WTC11 (cell line): ENCODE measurements at regions not wholly inside any gene's neighbourhood (a gene's known extent, or its start where the extent isn't known, plus 50 kb on each side); places are given as distances from the start of the nearest gene placed in this dataset.

Experiments
- ATAC-seq: fragments of 200-7000 bp; cut with Tn5 transposase; 2 replicates; pipeline ENCODE4 v1.10.0; 2021; ENCODE audit warnings: mild to moderate bottlenecking, moderate library complexity
- CTCF ChIA-PET: fragments of 300-600 bp; sonication (Branson Sonifier 250); formaldehyde crosslinking; loops from one replicate; lab custom pipeline; 2021; ENCODE audit warnings: antibody characterized with exemption; lab: Charles Lee
- POLR2A ChIA-PET: fragments of 350-600 bp; sonication (Branson Sonifier 250); formaldehyde crosslinking; loops from one replicate; lab custom pipeline; 2021; ENCODE audit warnings: antibody characterized with exemption; lab: Charles Lee
- DNase-seq: peaks from one replicate; pipeline ENCODE4 v3.0.0; 2021; ENCODE audit warnings: low spot score
- H3K27ac Mint-ChIP-seq: 2 replicates; pipeline ENCODE4 v1.8.0; 2021; ENCODE audit warnings: mixed read lengths
- H3K27me3 Mint-ChIP-seq: 2 replicates; pipeline ENCODE4 v1.8.0; 2021; ENCODE audit warnings: low read depth, mild to moderate bottlenecking, moderate library complexity, mixed read lengths
- H3K36me3 Mint-ChIP-seq: 2 replicates; pipeline ENCODE4 v1.8.0; 2021; ENCODE audit warnings: mixed read lengths
- H3K4me1 Mint-ChIP-seq: 2 replicates; pipeline ENCODE4 v1.8.0; 2022; ENCODE audit warnings: mixed read lengths
- H3K4me3 Mint-ChIP-seq: 2 replicates; pipeline ENCODE4 v1.8.0; 2021; ENCODE audit warnings: mild to moderate bottlenecking, moderate library complexity, mixed read lengths
- H3K9me3 Mint-ChIP-seq: 2 replicates; pipeline ENCODE4 v1.8.0; 2021; ENCODE audit warnings: mixed read lengths
- CBFB ChIP-seq: sonication (generic); formaldehyde crosslinking; IDR thresholded peaks from 2 replicates; pipeline ENCODE4 v1.8.1; 2022; ENCODE audit warnings: mild to moderate bottlenecking, low read depth, missing genetic modification reagents
- ESRRA ChIP-seq: sonication (generic); formaldehyde crosslinking; IDR thresholded peaks from 2 replicates; pipeline ENCODE4 v1.8.1; 2022; ENCODE audit warnings: mild to moderate bottlenecking, missing genetic modification reagents, borderline replicate concordance
- GTF2I ChIP-seq: fragments of 250-450 bp; sonication (Bioruptor Pico); conservative IDR thresholded peaks from 2 replicates; pipeline ENCODE4 v1.4.0; 2021; ENCODE audit warnings: mild to moderate bottlenecking
- MAX ChIP-seq: sonication (generic); formaldehyde crosslinking; IDR thresholded peaks from 2 replicates; pipeline ENCODE4 v1.8.0; 2022; ENCODE audit warnings: mild to moderate bottlenecking, missing genetic modification reagents
- OVOL2 ChIP-seq: fragments of 250-450 bp; sonication (Bioruptor Pico); IDR thresholded peaks from 2 replicates; pipeline ENCODE4 v1.9.0; 2021; ENCODE audit warnings: mild to moderate bottlenecking, borderline replicate concordance
- PREB ChIP-seq: sonication (generic); formaldehyde crosslinking; IDR thresholded peaks from 2 replicates; pipeline ENCODE4 v1.8.1; 2022; ENCODE audit warnings: mild to moderate bottlenecking, missing genetic modification reagents, moderate library complexity, borderline replicate concordance
- SP1 ChIP-seq: sonication (generic); formaldehyde crosslinking; conservative IDR thresholded peaks from 2 replicates; pipeline ENCODE4 v1.8.1; 2022; ENCODE audit warnings: missing genetic modification reagents
- STAT6 ChIP-seq: sonication (generic); formaldehyde crosslinking; conservative IDR thresholded peaks from 2 replicates; pipeline ENCODE4 v1.8.1; 2023; ENCODE audit warnings: mild to moderate bottlenecking, low read depth, missing genetic modification reagents, moderate library complexity
- TCF7 ChIP-seq: sonication (generic); formaldehyde crosslinking; IDR thresholded peaks from 2 replicates; pipeline ENCODE4 v1.8.0; 2022; ENCODE audit warnings: mild to moderate bottlenecking, low read depth, missing genetic modification reagents, moderate library complexity
- TP53 ChIP-seq: sonication (generic); formaldehyde crosslinking; IDR thresholded peaks from 2 replicates; pipeline ENCODE4 v1.8.1; 2023; ENCODE audit warnings: mild to moderate bottlenecking, missing genetic modification reagents
- ZNF416 ChIP-seq: fragments of 250-450 bp; sonication (Bioruptor Pico); IDR thresholded peaks from 2 replicates; pipeline ENCODE4 v1.9.0; 2021; ENCODE audit warnings: mild to moderate bottlenecking, inconsistent platforms
- ZNF425 ChIP-seq: fragments of 250-450 bp; sonication (Bioruptor Pico); conservative IDR thresholded peaks from 2 replicates; pipeline ENCODE4 v1.9.0; 2021; ENCODE audit warnings: mild to moderate bottlenecking
- TF ChIP-seq, protein P1 (sequence below): sonication (generic); formaldehyde crosslinking; IDR thresholded peaks from 2 replicates; pipeline ENCODE4 v1.8.0; 2022; ENCODE audit warnings: mild to moderate bottlenecking, missing genetic modification reagents
- TF ChIP-seq, protein P2 (sequence below): fragments of 250-450 bp; sonication (Bioruptor Pico); IDR thresholded peaks from 2 replicates; pipeline ENCODE4 v1.8.0; 2021; ENCODE audit warnings: mild to moderate bottlenecking
- TF ChIP-seq, protein P3 (sequence below): sonication (generic); formaldehyde crosslinking; IDR thresholded peaks from 2 replicates; pipeline ENCODE4 v1.8.1; 2023; ENCODE audit warnings: mild to moderate bottlenecking, missing genetic modification reagents, borderline replicate concordance
- TF ChIP-seq, protein P4 (sequence below): sonication (generic); formaldehyde crosslinking; IDR thresholded peaks from 2 replicates; pipeline ENCODE4 v1.8.0; 2023; ENCODE audit warnings: mild to moderate bottlenecking, missing genetic modification reagents
- TF ChIP-seq, protein P5 (sequence below): sonication (generic); formaldehyde crosslinking; IDR thresholded peaks from 2 replicates; pipeline ENCODE4 v1.8.1; 2022; ENCODE audit warnings: low read depth, missing genetic modification reagents, borderline replicate concordance

- peaks cover 4% of the 10 kb centered on the region for H3K9me3 Mint-ChIP-seq
- ATAC-seq (no peak), DNase-seq (no peak)
- H3K4me3 Mint-ChIP-seq = no peak overlapping the region
- ChIA-PET CTCF (interaction anchor here (1.2 kb wide), 1 partner anchor 12 kb away, joined by 3 read pairs; no protein-coding TSS in a partner anchor), POLR2A (no interaction called here)
- TF ChIP-seq TP53 (CRISPR knock-in tag) (no peak), TCF7 (CRISPR knock-in tag) (no peak)
- TF ChIP-seq, protein P1, sequence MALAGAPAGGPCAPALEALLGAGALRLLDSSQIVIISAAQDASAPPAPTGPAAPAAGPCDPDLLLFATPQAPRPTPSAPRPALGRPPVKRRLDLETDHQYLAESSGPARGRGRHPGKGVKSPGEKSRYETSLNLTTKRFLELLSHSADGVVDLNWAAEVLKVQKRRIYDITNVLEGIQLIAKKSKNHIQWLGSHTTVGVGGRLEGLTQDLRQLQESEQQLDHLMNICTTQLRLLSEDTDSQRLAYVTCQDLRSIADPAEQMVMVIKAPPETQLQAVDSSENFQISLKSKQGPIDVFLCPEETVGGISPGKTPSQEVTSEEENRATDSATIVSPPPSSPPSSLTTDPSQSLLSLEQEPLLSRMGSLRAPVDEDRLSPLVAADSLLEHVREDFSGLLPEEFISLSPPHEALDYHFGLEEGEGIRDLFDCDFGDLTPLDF (CRISPR knock-in tag) = no peak
- TF ChIP-seq, protein P2, sequence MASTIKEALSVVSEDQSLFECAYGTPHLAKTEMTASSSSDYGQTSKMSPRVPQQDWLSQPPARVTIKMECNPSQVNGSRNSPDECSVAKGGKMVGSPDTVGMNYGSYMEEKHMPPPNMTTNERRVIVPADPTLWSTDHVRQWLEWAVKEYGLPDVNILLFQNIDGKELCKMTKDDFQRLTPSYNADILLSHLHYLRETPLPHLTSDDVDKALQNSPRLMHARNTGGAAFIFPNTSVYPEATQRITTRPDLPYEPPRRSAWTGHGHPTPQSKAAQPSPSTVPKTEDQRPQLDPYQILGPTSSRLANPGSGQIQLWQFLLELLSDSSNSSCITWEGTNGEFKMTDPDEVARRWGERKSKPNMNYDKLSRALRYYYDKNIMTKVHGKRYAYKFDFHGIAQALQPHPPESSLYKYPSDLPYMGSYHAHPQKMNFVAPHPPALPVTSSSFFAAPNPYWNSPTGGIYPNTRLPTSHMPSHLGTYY (CRISPR knock-in tag) = no peak
- H3K36me3 Mint-ChIP-seq = peaks cover 4% of the 10 kb centered on the region
- H3K4me1 Mint-ChIP-seq = peaks cover 19% of the 10 kb centered on the region
- no peaks in the 10 kb centered on the region; the same call in 1 of the 2 replicates for H3K27me3 Mint-ChIP-seq
- H3K27ac Mint-ChIP-seq = no peak overlapping the region
These were observed 61.4 kb upstream of the OTOS start for GRCh38 chr2:240201866-240202265.

DNA sequence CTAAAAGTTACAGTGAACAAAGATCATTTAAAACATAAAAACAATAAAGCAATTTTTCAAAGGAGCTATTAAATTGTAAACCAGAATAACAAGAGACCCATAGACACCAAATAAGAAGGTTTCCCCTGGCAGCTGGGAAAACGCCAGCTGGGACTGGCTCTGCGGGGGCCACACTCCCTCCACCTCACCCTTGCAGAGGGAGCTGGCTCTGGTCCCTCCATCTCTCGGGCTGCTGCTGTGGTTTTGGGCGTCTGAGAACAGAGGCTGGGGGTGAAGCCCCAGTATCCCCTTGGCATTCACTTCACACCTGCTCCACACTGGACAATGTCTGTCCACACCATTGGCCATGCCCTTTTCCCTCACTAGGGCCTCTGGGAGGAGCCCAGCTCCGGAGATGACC, 62.1 kb upstream of the OTOS start:
- peaks cover 4% of the 10 kb centered on the region for H3K36me3 Mint-ChIP-seq
- POLR2A ChIA-PET = no interaction called here
- CTCF ChIA-PET = no interaction called here
- ATAC-seq = no peak
- H3K4me1 Mint-ChIP-seq = peaks cover 19% of the 10 kb centered on the region
- H3K27ac Mint-ChIP-seq = no peak overlapping the region
- DNase-seq = no peak
- H3K27me3 Mint-ChIP-seq = no peaks in the 10 kb centered on the region; the same call in 1 of the 2 replicates
- no peak overlapping the region for H3K4me3 Mint-ChIP-seq
- H3K9me3 Mint-ChIP-seq = peaks cover 4% of the 10 kb centered on the region
- TF ChIP-seq, protein P3, sequence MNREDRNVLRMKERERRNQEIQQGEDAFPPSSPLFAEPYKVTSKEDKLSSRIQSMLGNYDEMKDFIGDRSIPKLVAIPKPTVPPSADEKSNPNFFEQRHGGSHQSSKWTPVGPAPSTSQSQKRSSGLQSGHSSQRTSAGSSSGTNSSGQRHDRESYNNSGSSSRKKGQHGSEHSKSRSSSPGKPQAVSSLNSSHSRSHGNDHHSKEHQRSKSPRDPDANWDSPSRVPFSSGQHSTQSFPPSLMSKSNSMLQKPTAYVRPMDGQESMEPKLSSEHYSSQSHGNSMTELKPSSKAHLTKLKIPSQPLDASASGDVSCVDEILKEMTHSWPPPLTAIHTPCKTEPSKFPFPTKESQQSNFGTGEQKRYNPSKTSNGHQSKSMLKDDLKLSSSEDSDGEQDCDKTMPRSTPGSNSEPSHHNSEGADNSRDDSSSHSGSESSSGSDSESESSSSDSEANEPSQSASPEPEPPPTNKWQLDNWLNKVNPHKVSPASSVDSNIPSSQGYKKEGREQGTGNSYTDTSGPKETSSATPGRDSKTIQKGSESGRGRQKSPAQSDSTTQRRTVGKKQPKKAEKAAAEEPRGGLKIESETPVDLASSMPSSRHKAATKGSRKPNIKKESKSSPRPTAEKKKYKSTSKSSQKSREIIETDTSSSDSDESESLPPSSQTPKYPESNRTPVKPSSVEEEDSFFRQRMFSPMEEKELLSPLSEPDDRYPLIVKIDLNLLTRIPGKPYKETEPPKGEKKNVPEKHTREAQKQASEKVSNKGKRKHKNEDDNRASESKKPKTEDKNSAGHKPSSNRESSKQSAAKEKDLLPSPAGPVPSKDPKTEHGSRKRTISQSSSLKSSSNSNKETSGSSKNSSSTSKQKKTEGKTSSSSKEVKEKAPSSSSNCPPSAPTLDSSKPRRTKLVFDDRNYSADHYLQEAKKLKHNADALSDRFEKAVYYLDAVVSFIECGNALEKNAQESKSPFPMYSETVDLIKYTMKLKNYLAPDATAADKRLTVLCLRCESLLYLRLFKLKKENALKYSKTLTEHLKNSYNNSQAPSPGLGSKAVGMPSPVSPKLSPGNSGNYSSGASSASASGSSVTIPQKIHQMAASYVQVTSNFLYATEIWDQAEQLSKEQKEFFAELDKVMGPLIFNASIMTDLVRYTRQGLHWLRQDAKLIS (CRISPR knock-in tag) = no peak
- TF ChIP-seq SP1 (CRISPR knock-in tag) (no peak), PREB (CRISPR knock-in tag) (no peak), GTF2I (no peak), ESRRA (no peak), OVOL2 (no peak), STAT6 (CRISPR knock-in tag) (no peak), ZNF416 (no peak), MAX (CRISPR knock-in tag) (no peak), CBFB (CRISPR knock-in tag) (no peak), ZNF425 (CRISPR knock-in tag) (no peak)
- TF ChIP-seq, protein P4, sequence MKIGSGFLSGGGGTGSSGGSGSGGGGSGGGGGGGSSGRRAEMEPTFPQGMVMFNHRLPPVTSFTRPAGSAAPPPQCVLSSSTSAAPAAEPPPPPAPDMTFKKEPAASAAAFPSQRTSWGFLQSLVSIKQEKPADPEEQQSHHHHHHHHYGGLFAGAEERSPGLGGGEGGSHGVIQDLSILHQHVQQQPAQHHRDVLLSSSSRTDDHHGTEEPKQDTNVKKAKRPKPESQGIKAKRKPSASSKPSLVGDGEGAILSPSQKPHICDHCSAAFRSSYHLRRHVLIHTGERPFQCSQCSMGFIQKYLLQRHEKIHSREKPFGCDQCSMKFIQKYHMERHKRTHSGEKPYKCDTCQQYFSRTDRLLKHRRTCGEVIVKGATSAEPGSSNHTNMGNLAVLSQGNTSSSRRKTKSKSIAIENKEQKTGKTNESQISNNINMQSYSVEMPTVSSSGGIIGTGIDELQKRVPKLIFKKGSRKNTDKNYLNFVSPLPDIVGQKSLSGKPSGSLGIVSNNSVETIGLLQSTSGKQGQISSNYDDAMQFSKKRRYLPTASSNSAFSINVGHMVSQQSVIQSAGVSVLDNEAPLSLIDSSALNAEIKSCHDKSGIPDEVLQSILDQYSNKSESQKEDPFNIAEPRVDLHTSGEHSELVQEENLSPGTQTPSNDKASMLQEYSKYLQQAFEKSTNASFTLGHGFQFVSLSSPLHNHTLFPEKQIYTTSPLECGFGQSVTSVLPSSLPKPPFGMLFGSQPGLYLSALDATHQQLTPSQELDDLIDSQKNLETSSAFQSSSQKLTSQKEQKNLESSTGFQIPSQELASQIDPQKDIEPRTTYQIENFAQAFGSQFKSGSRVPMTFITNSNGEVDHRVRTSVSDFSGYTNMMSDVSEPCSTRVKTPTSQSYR = no peak
- TF ChIP-seq, protein P5, sequence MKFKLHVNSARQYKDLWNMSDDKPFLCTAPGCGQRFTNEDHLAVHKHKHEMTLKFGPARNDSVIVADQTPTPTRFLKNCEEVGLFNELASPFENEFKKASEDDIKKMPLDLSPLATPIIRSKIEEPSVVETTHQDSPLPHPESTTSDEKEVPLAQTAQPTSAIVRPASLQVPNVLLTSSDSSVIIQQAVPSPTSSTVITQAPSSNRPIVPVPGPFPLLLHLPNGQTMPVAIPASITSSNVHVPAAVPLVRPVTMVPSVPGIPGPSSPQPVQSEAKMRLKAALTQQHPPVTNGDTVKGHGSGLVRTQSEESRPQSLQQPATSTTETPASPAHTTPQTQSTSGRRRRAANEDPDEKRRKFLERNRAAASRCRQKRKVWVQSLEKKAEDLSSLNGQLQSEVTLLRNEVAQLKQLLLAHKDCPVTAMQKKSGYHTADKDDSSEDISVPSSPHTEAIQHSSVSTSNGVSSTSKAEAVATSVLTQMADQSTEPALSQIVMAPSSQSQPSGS (CRISPR knock-in tag) = no peak
